Naive thymus-derived CD8-positive, alpha-beta T cell (primary cell): ENCODE measurements at regions not wholly inside any gene's neighbourhood (a gene's known extent, or its start where the extent isn't known, plus 50 kb on each side); places are given as distances from the start of the nearest gene placed in this dataset.
"Not testable (repeated sequence)": the region's sequence is repeated elsewhere in the genome, so short reads cannot be mapped to it uniquely, and the experiment has no call there.

Experiments used
- ATAC-seq, 2 donors: fragments of 150-1000 bp; cut with Tn5 transposase in 1 of 2; sonication (Bioruptor Pico), chemical (Tn5 transposase) in 1 of 2; 1 replicate in 1 of 2; 2 replicates in 1 of 2; pipeline ENCODE4 v1.10.0; 2021; ENCODE audit warnings: mild to moderate bottlenecking in 2 of 2, moderate library complexity in 2 of 2
- POLR2A ChIA-PET: fragments of 350-600 bp; sonication (Branson Sonifier 250); formaldehyde crosslinking; loops from one replicate; lab custom pipeline; 2021; ENCODE audit warnings: antibody characterized with exemption; lab: Charles Lee
- DNase-seq, 10 donors: peaks; one replicate each; pipeline versions ENCODE4 v3.0.0 to v3.0.0-alpha.2; 2020 to 2022
- H3K27ac Mint-ChIP-seq, 10 donors: one replicate each; pipeline ENCODE4 v1.8.0; 2020 to 2022; ENCODE audit warnings: mild to moderate bottlenecking in 10 of 10, mixed read lengths in 10 of 10, moderate library complexity in 4 of 10, inconsistent platforms in 1 of 10
- H3K27me3 Mint-ChIP-seq, 5 donors: one replicate each; pipeline ENCODE4 v1.8.0; 2021 to 2022; ENCODE audit warnings: mixed read lengths in 5 of 5
- H3K36me3 Mint-ChIP-seq, 3 donors: one replicate each; pipeline ENCODE4 v1.8.0; 2020 to 2022; ENCODE audit warnings: mixed read lengths in 3 of 3, mild to moderate bottlenecking in 2 of 3, inconsistent platforms in 1 of 3
- H3K4me1 Mint-ChIP-seq, 4 donors: one replicate each; pipeline ENCODE4 v1.8.0; 2021 to 2022; ENCODE audit warnings: mixed read lengths in 4 of 4
- H3K4me3 Mint-ChIP-seq, 10 donors: one replicate each; pipeline ENCODE4 v1.8.0; 2020 to 2022; ENCODE audit warnings: mild to moderate bottlenecking in 10 of 10, mixed read lengths in 10 of 10, moderate library complexity in 6 of 10, inconsistent platforms in 1 of 10
- H3K9me3 Mint-ChIP-seq, 9 donors: one replicate each; pipeline ENCODE4 v1.8.0; 2020 to 2022; ENCODE audit warnings: mixed read lengths in 9 of 9, mild to moderate bottlenecking in 3 of 9, inconsistent platforms in 1 of 9, moderate library complexity in 1 of 9

- H3K36me3 Mint-ChIP-seq, result no peaks in the 10 kb centered on the region
- H3K27ac Mint-ChIP-seq, result no peak overlapping the region
- DNase-seq, result no peak
- no peak for ATAC-seq
- POLR2A ChIA-PET, result no interaction called here
- H3K4me1 Mint-ChIP-seq, result no peaks in the 10 kb centered on the region
- H3K27me3 Mint-ChIP-seq, result no peaks in the 10 kb centered on the region
- H3K9me3 Mint-ChIP-seq, result peaks cover 0 to 16% (median 2%) of the 10 kb centered on the region in 9 donors
- H3K4me3 Mint-ChIP-seq, result no peak overlapping the region
These were observed 1634.4 kb upstream of the PCDH7 start for GRCh38 chr4:29085748-29086147.

GRCh38 chr4:29104694-29105093 lies 1615.5 kb upstream of the PCDH7 start:
- ATAC-seq (no peak), DNase-seq (no peak)
- Mint-ChIP-seq H3K4me1 (no peaks in the 10 kb centered on the region), H3K9me3 (peaks cover 0 to 11% (median 4%) of the 10 kb centered on the region in 9 donors), H3K27me3 (no peaks in the 10 kb centered on the region), H3K27ac (no peak overlapping the region), H3K4me3 (no peak overlapping the region), H3K36me3 (no peaks in the 10 kb centered on the region)
- POLR2A ChIA-PET, result no interaction called here

- no peak for ATAC-seq
- peaks cover 0 to 20% (median 10%) of the 10 kb centered on the region in 9 donors for H3K9me3 Mint-ChIP-seq
These were observed 1606.2 kb upstream of the PCDH7 start for GRCh38 chr4:29113960-29114359.

GRCh38 chr4:29117231-29117722 lies 1602.9 kb upstream of the PCDH7 start:
- DNase-seq, result peak in 1 of 10 donors; percentile 4
- H3K27me3 Mint-ChIP-seq, H3K4me1 Mint-ChIP-seq, H3K4me3 Mint-ChIP-seq, H3K36me3 Mint-ChIP-seq, ATAC-seq, H3K27ac Mint-ChIP-seq, POLR2A ChIA-PET: not testable (repeated sequence)
- H3K9me3 Mint-ChIP-seq, result peaks cover 0 to 15% (median 6%) of the 10 kb centered on the region in 9 donors

More at GRCh38 chr4:29113960-29114359, 1606.2 kb upstream of the PCDH7 start:
- H3K27ac Mint-ChIP-seq, result no peak overlapping the region
- no peak overlapping the region for H3K4me3 Mint-ChIP-seq
- POLR2A ChIA-PET, result no interaction called here
- no peaks in the 10 kb centered on the region for H3K4me1 Mint-ChIP-seq
- H3K36me3 Mint-ChIP-seq, result no peaks in the 10 kb centered on the region
- no peak for DNase-seq
- H3K27me3 Mint-ChIP-seq, result no peaks in the 10 kb centered on the region

GRCh38 chr4:29121586-29121985 lies 1598.6 kb upstream of the PCDH7 start:
- Mint-ChIP-seq H3K4me3 (no peak overlapping the region), H3K27ac (no peak overlapping the region), H3K36me3 (no peaks in the 10 kb centered on the region), H3K27me3 (no peaks in the 10 kb centered on the region), H3K9me3 (peaks cover 0 to 17% (median 6%) of the 10 kb centered on the region in 9 donors), H3K4me1 (no peaks in the 10 kb centered on the region)
- POLR2A ChIA-PET, result no interaction called here
- no peak for DNase-seq
- ATAC-seq, result no peak

- DNase-seq (no peak), ATAC-seq (no peak)
- Mint-ChIP-seq H3K4me3 (no peak overlapping the region), H3K27me3 (no peaks in the 10 kb centered on the region), H3K36me3 (no peaks in the 10 kb centered on the region), H3K9me3 (peaks cover 0 to 27% (median 9%) of the 10 kb centered on the region in 9 donors), H3K27ac (no peak overlapping the region), H3K4me1 (no peaks in the 10 kb centered on the region)
- POLR2A ChIA-PET, result no interaction called here
These were observed 1591.4 kb upstream of the PCDH7 start for GRCh38 chr4:29128810-29129209.

GRCh38 chr4:29131304-29131703 lies 1588.9 kb upstream of the PCDH7 start:
- Mint-ChIP-seq H3K9me3 (peaks cover 0 to 16% (median 9%) of the 10 kb centered on the region in 9 donors), H3K27me3 (no peaks in the 10 kb centered on the region), H3K4me3 (no peak overlapping the region), H3K36me3 (no peaks in the 10 kb centered on the region), H3K4me1 (no peaks in the 10 kb centered on the region), H3K27ac (no peak overlapping the region)
- DNase-seq (no peak), ATAC-seq (no peak)
- POLR2A ChIA-PET, result no interaction called here

- no peak for ATAC-seq
- Mint-ChIP-seq H3K4me1 (no peaks in the 10 kb centered on the region), H3K36me3 (no peaks in the 10 kb centered on the region), H3K27ac (no peak overlapping the region), H3K9me3 (peaks cover 0 to 15% (median 3%) of the 10 kb centered on the region in 9 donors), H3K27me3 (no peaks in the 10 kb centered on the region), H3K4me3 (no peak overlapping the region)
- POLR2A ChIA-PET, result no interaction called here
- DNase-seq, result no peak
These were observed 1577.5 kb upstream of the PCDH7 start for GRCh38 chr4:29142708-29143107.

- H3K4me1 Mint-ChIP-seq, result no peaks in the 10 kb centered on the region
- H3K4me3 Mint-ChIP-seq, result no peak overlapping the region
- DNase-seq (no peak), ATAC-seq (no peak)
- no peaks in the 10 kb centered on the region for H3K27me3 Mint-ChIP-seq
- no peak overlapping the region for H3K27ac Mint-ChIP-seq
- POLR2A ChIA-PET, result no interaction called here
- peaks cover 4 to 35% (median 14%) of the 10 kb centered on the region in 9 donors for H3K9me3 Mint-ChIP-seq
- peaks cover 0 to 5% (median 0%) of the 10 kb centered on the region in 3 donors for H3K36me3 Mint-ChIP-seq
These were observed 1568.6 kb upstream of the PCDH7 start for GRCh38 chr4:29151584-29151983.

- POLR2A ChIA-PET, result no interaction called here
- Mint-ChIP-seq H3K27ac (no peak overlapping the region), H3K4me3 (peak overlapping the region in 1 of 10 donors; percentile 31), H3K27me3 (no peaks in the 10 kb centered on the region), H3K36me3 (peaks cover 0 to 5% (median 0%) of the 10 kb centered on the region in 3 donors), H3K4me1 (no peaks in the 10 kb centered on the region), H3K9me3 (peaks cover 4 to 35% (median 17%) of the 10 kb centered on the region in 9 donors)
- ATAC-seq (no peak), DNase-seq (no peak)
These were observed 1566.5 kb upstream of the PCDH7 start for GRCh38 chr4:29153642-29154041.

- no peak for DNase-seq
- no peaks in the 10 kb centered on the region for H3K4me1 Mint-ChIP-seq
These were observed 1544.9 kb upstream of the PCDH7 start for GRCh38 chr4:29175291-29175690.

GRCh38 chr4:29199025-29199424 lies 1521.1 kb upstream of the PCDH7 start:
- Mint-ChIP-seq H3K36me3 (no peaks in the 10 kb centered on the region), H3K9me3 (peaks cover 0 to 16% (median 6%) of the 10 kb centered on the region in 9 donors), H3K27ac (no peak overlapping the region), H3K4me3 (no peak overlapping the region), H3K4me1 (no peaks in the 10 kb centered on the region), H3K27me3 (no peaks in the 10 kb centered on the region)
- DNase-seq, result no peak
- no peak for ATAC-seq
- POLR2A ChIA-PET, result no interaction called here

More at GRCh38 chr4:29175291-29175690, 1544.9 kb upstream of the PCDH7 start:
- no peaks in the 10 kb centered on the region for H3K36me3 Mint-ChIP-seq
- no peaks in the 10 kb centered on the region for H3K27me3 Mint-ChIP-seq
- H3K9me3 Mint-ChIP-seq, result peaks cover 2 to 22% (median 7%) of the 10 kb centered on the region in 9 donors
- H3K4me3 Mint-ChIP-seq, result no peak overlapping the region
- H3K27ac Mint-ChIP-seq, result no peak overlapping the region
- no peak for ATAC-seq
- POLR2A ChIA-PET, result no interaction called here

- no peaks in the 10 kb centered on the region for H3K27me3 Mint-ChIP-seq
- POLR2A ChIA-PET, result no interaction called here
- no peaks in the 10 kb centered on the region for H3K4me1 Mint-ChIP-seq
- H3K4me3 Mint-ChIP-seq, result no peak overlapping the region
- no peaks in the 10 kb centered on the region for H3K36me3 Mint-ChIP-seq
- H3K9me3 Mint-ChIP-seq, result peaks cover 0 to 16% (median 6%) of the 10 kb centered on the region in 9 donors
- no peak for ATAC-seq
- no peak for DNase-seq
- no peak overlapping the region for H3K27ac Mint-ChIP-seq
These were observed 1520.7 kb upstream of the PCDH7 start for GRCh38 chr4:29199485-29199884.

GRCh38 chr4:29213020-29213419 lies 1507.1 kb upstream of the PCDH7 start:
- Mint-ChIP-seq H3K27me3 (no peaks in the 10 kb centered on the region), H3K4me1 (no peaks in the 10 kb centered on the region), H3K36me3 (no peaks in the 10 kb centered on the region), H3K4me3 (no peak overlapping the region), H3K9me3 (peaks cover 0 to 19% (median 10%) of the 10 kb centered on the region in 9 donors), H3K27ac (no peak overlapping the region)
- POLR2A ChIA-PET, result no interaction called here
- ATAC-seq (no peak), DNase-seq (no peak)
